GM12864 (cell line): ENCODE measurements at regions not wholly inside any gene's neighbourhood (a gene's known extent, or its start where the extent isn't known, plus 50 kb on each side); places are given as distances from the start of the nearest gene placed in this dataset.

Experiments
- DNase-seq: peaks from one replicate; pipeline ENCODE4 v3.0.0-alpha.2; 2011; ENCODE audit warnings: low read depth
- H3K4me3 ChIP-seq: 2 replicates; pipeline ENCODE4 v1.5.1; 2011; ENCODE audit warnings: mild to moderate bottlenecking, low read depth, low read length, control low read depth
- CTCF ChIP-seq: IDR thresholded peaks from 2 replicates; pipeline ENCODE4 v1.5.1; 2011; ENCODE audit warnings: low read depth, mild to moderate bottlenecking, moderate library complexity, low read length, control low read depth, inconsistent platforms; ENCODE audit errors: missing control alignments

GRCh38 chr6:79821859-79822258 is 125.5 kb downstream of the ELOVL4 start:
- no peak overlapping the region for H3K4me3 ChIP-seq
- no peak for DNase-seq
- no peak for TF ChIP-seq CTCF

DNA sequence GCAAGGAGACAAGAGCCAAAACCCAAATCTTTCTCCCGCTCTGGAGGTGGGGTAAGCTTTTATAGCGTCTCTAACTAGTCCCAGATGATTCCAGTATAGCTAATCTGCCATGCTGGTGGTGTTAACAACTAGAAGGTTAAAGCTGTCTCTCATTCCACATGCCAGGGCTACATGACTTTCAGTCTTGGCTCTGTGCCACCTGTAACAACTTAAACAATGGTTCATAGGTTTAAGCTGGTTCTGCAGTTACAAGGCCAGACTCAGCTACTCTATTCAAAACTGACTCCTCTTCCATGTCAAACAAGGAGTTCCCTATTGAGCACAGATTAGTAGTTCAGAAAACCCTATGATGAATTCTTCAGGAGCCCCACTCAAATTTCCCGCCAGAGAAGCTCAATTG is 128.9 kb downstream of the ELOVL4 start:
- no peak for TF ChIP-seq CTCF
- no peak for DNase-seq
- H3K4me3 ChIP-seq, result no peak overlapping the region

DNA sequence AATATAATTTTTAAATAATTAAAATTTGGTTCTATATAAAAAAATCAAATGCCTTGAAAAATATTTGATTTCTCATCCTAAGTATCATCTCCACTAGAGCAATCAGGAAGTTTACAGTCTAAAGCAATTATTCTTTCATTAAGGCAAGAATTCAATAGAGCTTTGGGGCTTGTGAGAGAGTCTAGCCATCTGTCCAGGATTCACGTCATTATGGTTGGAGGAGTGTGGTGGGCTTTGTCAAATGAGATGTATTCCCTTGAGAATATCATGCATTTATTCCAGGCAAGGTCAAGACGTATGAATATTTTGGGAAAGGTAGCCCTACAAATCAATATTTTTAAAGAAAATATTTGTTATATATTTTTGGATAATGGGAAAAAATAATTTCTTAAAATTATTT is 132.4 kb downstream of the ELOVL4 start:
- DNase-seq, result no peak
- no peak overlapping the region for H3K4me3 ChIP-seq
- no peak for TF ChIP-seq CTCF

DNA sequence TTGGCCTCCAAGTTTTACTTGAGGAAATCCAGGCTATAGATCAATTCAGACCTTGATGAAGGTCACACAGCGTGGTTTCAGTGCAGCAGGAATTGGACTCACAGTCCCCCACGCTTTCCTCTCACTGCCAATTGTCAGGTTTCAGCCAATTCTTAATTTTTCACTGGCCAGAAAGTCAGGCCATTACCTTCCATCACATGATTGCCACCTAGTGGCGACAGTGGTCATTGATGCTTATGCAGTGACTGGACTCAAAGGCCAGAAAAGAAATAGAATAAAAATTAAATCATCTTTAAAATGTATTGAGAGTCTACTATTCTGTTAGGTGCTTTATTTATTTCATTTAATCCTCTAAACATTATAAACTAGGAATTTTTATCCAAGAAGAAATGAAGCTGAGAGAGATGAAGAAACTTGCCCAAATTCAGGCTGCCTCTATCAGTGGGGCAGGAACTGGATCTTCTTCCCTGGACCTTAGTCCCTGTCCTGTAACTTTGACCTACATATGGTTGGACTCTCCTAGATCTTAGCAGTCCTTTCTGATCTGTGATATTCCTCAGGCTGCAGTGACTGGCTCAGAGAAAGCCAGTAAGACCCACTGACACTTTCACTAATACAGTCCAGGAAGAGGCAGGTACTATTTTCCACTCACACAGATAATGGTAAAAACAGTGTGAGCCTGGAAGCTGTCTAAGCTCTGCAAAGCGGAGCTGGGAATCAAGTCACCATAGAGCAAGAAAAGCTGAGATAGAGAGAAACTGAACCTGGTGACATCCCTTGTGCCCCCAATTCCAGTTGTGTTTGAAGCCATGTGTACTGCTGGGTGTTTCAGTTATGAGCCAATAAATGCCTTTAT is 133.3 kb downstream of the ELOVL4 start:
- no peak overlapping the region for H3K4me3 ChIP-seq
- DNase-seq, result no peak
- peak; percentile 78 for TF ChIP-seq CTCF

GRCh38 chr6:79813143-79813850 is 134.1 kb downstream of the ELOVL4 start:
- no peak for TF ChIP-seq CTCF
- no peak overlapping the region for H3K4me3 ChIP-seq
- DNase-seq, result no peak

DNA sequence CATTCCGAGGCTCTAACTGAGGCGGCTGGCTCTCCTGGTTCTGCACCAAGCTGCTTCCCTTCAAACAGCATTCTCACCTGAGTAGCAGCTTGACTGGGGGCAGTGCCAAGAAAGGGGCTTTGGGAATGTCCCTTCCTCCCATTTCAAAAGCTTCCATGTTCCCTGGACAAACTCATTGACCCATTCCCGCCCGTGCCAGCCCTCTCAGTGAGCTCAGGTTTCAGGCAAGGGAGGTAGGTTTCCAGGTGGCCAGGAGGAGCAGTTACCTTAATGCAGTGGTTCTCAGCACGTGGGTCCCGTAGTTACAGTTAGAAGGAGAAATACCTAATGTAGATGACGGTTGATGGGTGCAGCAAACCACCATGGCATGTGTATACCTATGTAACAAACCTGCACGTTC is 135.2 kb downstream of the ELOVL4 start:
- TF ChIP-seq CTCF, result no peak
- no peak for DNase-seq
- no peak overlapping the region for H3K4me3 ChIP-seq

DNA sequence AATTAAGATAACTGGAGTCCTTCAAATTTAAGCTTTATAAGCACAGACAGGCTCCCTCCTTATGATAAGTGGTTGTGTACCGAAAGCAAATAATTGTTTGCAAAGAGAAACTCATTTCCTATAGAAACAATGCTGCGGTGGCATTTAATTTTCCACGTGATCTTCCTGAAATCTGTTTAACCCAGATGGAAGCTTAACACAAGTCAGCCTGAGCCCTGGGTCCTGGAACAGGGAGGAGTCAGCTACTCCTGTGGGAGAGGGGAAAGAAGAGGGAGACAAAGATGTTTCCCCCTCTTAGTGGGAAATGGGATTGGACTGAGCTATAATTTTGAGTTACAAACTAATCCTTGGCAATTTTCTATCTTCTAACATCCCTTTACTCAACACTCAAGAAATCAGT is 136.5 kb downstream of the ELOVL4 start:
- TF ChIP-seq CTCF, result no peak
- DNase-seq, result no peak
- H3K4me3 ChIP-seq, result no peak overlapping the region
